ENCODE measurements at regions not wholly inside any gene's neighbourhood (a gene's known extent, or its start where the extent isn't known, plus 50 kb on each side); places are given as distances from the start of the nearest gene placed in this dataset.

DNA sequence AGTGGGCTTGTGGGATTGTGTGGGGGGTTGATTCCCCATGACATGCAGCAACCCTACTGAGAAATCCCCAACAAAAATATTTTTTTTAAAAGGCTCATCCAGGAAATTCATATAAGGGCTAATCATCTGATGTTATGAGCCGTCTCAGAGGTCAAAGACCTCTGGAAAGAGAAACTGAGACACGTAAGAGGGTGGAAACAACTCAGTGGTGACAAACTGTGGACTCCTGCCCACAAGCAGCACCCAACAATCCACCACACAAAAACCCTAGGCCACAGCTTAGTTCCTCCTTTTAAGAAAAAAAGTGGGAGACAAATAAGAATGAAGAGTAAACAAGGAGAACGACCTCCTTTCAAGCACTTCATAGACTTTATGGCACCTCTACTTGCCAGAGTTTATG lies 1096.1 kb upstream of the NRXN1 start (continued):
- TF ChIP-seq E2F8 (IDR thresholded peaks at IDR 0.05; ENCODE audit: low read depth, partially characterized antibody) (no peak), IKZF1 (conservative IDR thresholded peaks at IDR 0.05) (no peak)

- 100% methylated on average over 1 of the region's 1 CpG for WGBS (ENCODE audit: insufficient coverage, insufficient replicate concordance, low lambda C conversion rate, missing lambda C conversion rate)
- H3K79me2 ChIP-seq (ENCODE audit: control insufficient read depth, insufficient read depth, low read length) = no peaks in the 10 kb centered on the region
- BruUV-seq (replicated peaks) = no TSS peak
- no peaks in the 10 kb centered on the region for H3K36me3 ChIP-seq (ENCODE audit: control insufficient read depth in 2 of 2, insufficient read depth in 2 of 2, low read length in 1 of 2)
- no peak overlapping the region for H3K9ac ChIP-seq (ENCODE audit: control insufficient read depth, insufficient read depth, low read length)
- no peaks in the 10 kb centered on the region for H3K4me1 ChIP-seq (ENCODE audit: control insufficient read depth, insufficient read depth, low read length)
- in situ Hi-C loops (cut with MboI) (no loop called here), intact Hi-C loops (cut with micrococcal nuclease; ENCODE audit: unreplicated experiment) (no loop called here)
- no peak overlapping the region for H3K4me3 ChIP-seq
- ChIA-PET CTCF (no interaction called here), POLR2A (no interaction called here), RAD21 (ENCODE audit: unreplicated experiment) (no interaction called here), SMC1A (ENCODE audit: uncharacterized antibody, unreplicated experiment) (no interaction called here)
- H3K27ac ChIP-seq (ENCODE audit: control insufficient read depth, insufficient read depth) = no peak overlapping the region
- no peak for DNase-seq (ENCODE audit: low read depth, low spot score)
- no peak for FAIRE-seq
- H3K9me3 ChIP-seq (replicated peaks; ENCODE audit: control insufficient read depth, insufficient read depth, low read length) = no peaks in the 10 kb centered on the region
- H2AFZ ChIP-seq (ENCODE audit: control insufficient read depth, low read depth, low read length) = no peak overlapping the region
- H4K20me1 ChIP-seq (ENCODE audit: control insufficient read depth, insufficient read depth) = no peaks in the 10 kb centered on the region
- no peak overlapping the region for H3K4me2 ChIP-seq (ENCODE audit: control insufficient read depth, insufficient read depth)
- no peaks in the 10 kb centered on the region for H3K27me3 ChIP-seq (replicated peaks in 1 of 2; ENCODE audit: control insufficient read depth in 2 of 2, insufficient read depth in 2 of 2, low read length in 1 of 2)
- TF ChIP-seq NR2C2 (IDR thresholded peaks at IDR 0.05; ENCODE audit: borderline replicate concordance, control insufficient read depth, insufficient read length, low read depth) (no peak), POLR2AphosphoS2 (IDR thresholded peaks at IDR 0.05; ENCODE audit: low read depth, low read length) (no peak), RAD21 (IDR thresholded peaks at IDR 0.05; ENCODE audit: insufficient read depth, low read depth, low read length) (no peak), EED (IDR thresholded peaks at IDR 0.05; ENCODE audit: low read depth) (no peak), NBN (IDR thresholded peaks at IDR 0.05) (no peak), SIX5 (IDR thresholded peaks at IDR 0.05; ENCODE audit: low read depth, low read length, severe bottlenecking) (no peak), SIN3A (IDR thresholded peaks at IDR 0.05; ENCODE audit: low read depth, low read length) (no peak), SMAD5 (IDR thresholded peaks at IDR 0.05; ENCODE audit: low read depth) (no peak), HDGF (IDR thresholded peaks at IDR 0.05) (no peak), MEF2A (IDR thresholded peaks at IDR 0.05; ENCODE audit: insufficient read depth, low read depth, low read length) (no peak), HCFC1 (IDR thresholded peaks at IDR 0.05; ENCODE audit: low read length) (no peak), MTA3 (IDR thresholded peaks at IDR 0.05; ENCODE audit: borderline replicate concordance, low read length) (no peak), MEF2B (IDR thresholded peaks at IDR 0.05; ENCODE audit: partially characterized antibody, poor library complexity, severe bottlenecking) (no peak), KLF5 (IDR thresholded peaks at IDR 0.05; ENCODE audit: partially characterized antibody) (no peak), TAF1 (IDR thresholded peaks at IDR 0.05; ENCODE audit: borderline replicate concordance, low read depth, low read length) (no peak), HDAC6 (IDR thresholded peaks at IDR 0.05; ENCODE audit: unreplicated experiment) (no peak)
- TF ChIP-seq, protein P1, sequence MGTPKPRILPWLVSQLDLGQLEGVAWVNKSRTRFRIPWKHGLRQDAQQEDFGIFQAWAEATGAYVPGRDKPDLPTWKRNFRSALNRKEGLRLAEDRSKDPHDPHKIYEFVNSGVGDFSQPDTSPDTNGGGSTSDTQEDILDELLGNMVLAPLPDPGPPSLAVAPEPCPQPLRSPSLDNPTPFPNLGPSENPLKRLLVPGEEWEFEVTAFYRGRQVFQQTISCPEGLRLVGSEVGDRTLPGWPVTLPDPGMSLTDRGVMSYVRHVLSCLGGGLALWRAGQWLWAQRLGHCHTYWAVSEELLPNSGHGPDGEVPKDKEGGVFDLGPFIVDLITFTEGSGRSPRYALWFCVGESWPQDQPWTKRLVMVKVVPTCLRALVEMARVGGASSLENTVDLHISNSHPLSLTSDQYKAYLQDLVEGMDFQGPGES (IDR thresholded peaks at IDR 0.05) = no peak
- no peak for ATAC-seq
Measured at GRCh38 chr2:52127527-52127926, 1095.6 kb upstream of the NRXN1 start.
